ENCODE measurements at regions not wholly inside any gene's neighbourhood (a gene's known extent, or its start where the extent isn't known, plus 50 kb on each side); places are given as distances from the start of the nearest gene placed in this dataset.

- intact Hi-C loops (cut with micrococcal nuclease), result no loop called here
- Mint-ChIP-seq H3K9me3 (no peaks in the 10 kb centered on the region), H3K4me3 (no peak overlapping the region), H3K4me1 (no peaks in the 10 kb centered on the region), H3K27ac (no peak overlapping the region), H3K36me3 (no peaks in the 10 kb centered on the region), H3K27me3 (ENCODE audit: low read depth in 2 of 2) (peaks cover 0 to 14% of the 10 kb centered on the region in 2 donors)
- Histone ChIP-seq H3K4me3 (ENCODE audit: low read length) (no peak overlapping the region), H3K36me3 (ENCODE audit: control insufficient read depth, insufficient read depth, low read length) (no peaks in the 10 kb centered on the region), H3K27me3 (ENCODE audit: control insufficient read depth, insufficient read depth, low read length) (no peaks in the 10 kb centered on the region), H3K9me3 (ENCODE audit: control insufficient read depth, insufficient read depth, low read length) (no peaks in the 10 kb centered on the region), H3K27ac (ENCODE audit: low read length) (no peak overlapping the region), H3K4me1 (ENCODE audit: control insufficient read depth, insufficient read depth, low read length) (no peaks in the 10 kb centered on the region)
- ATAC-seq (no peak), DNase-seq (no peak)
- TF ChIP-seq, protein P1, sequence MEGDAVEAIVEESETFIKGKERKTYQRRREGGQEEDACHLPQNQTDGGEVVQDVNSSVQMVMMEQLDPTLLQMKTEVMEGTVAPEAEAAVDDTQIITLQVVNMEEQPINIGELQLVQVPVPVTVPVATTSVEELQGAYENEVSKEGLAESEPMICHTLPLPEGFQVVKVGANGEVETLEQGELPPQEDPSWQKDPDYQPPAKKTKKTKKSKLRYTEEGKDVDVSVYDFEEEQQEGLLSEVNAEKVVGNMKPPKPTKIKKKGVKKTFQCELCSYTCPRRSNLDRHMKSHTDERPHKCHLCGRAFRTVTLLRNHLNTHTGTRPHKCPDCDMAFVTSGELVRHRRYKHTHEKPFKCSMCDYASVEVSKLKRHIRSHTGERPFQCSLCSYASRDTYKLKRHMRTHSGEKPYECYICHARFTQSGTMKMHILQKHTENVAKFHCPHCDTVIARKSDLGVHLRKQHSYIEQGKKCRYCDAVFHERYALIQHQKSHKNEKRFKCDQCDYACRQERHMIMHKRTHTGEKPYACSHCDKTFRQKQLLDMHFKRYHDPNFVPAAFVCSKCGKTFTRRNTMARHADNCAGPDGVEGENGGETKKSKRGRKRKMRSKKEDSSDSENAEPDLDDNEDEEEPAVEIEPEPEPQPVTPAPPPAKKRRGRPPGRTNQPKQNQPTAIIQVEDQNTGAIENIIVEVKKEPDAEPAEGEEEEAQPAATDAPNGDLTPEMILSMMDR (IDR thresholded peaks at IDR 0.05), result no peak
- WGBS (ENCODE audit: insufficient coverage), result 85% methylated on average over 7 of the region's 7 CpGs
Observed at GRCh38 chr20:24370911-24371695, 98.3 kb upstream of the SYNDIG1 start.

GRCh38 chr20:24370249-24370648, 99.2 kb upstream of the SYNDIG1 start:
- Mint-ChIP-seq H3K36me3 (no peaks in the 10 kb centered on the region), H3K27ac (no peak overlapping the region), H3K27me3 (ENCODE audit: low read depth in 2 of 2) (peaks cover 0 to 14% of the 10 kb centered on the region in 2 donors), H3K9me3 (no peaks in the 10 kb centered on the region), H3K4me1 (no peaks in the 10 kb centered on the region), H3K4me3 (no peak overlapping the region)
- Histone ChIP-seq H3K36me3 (ENCODE audit: control insufficient read depth, insufficient read depth, low read length) (no peaks in the 10 kb centered on the region), H3K4me3 (ENCODE audit: low read length) (no peak overlapping the region), H3K27me3 (ENCODE audit: control insufficient read depth, insufficient read depth, low read length) (no peaks in the 10 kb centered on the region), H3K4me1 (ENCODE audit: control insufficient read depth, insufficient read depth, low read length) (no peaks in the 10 kb centered on the region), H3K9me3 (ENCODE audit: control insufficient read depth, insufficient read depth, low read length) (no peaks in the 10 kb centered on the region), H3K27ac (ENCODE audit: low read length) (no peak overlapping the region)
- DNase-seq, result no peak
- TF ChIP-seq, protein P1 (IDR thresholded peaks at IDR 0.05), result no peak
- intact Hi-C loops (cut with micrococcal nuclease), result no loop called here
- no peak for ATAC-seq
- WGBS (ENCODE audit: insufficient coverage), result 84% methylated on average over 6 of the region's 6 CpGs

DNA sequence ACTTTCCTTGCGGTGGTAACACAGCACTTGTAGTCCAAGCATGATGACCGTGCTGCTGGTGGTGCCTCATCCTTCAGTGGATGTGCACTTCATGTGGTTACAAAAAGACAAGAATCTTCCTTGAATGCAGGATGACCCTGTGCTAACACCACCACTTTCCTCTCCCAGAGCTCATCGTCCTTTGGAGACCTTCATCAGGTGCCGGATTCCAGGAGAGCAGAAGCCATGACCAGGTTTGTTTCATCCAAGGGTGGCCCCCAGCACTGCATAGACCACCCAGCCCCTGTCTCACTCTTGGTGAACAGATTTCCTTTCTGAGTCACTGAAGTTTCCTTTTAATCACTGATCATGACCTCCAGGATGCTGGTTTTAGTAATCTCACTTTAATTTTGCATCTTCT, 101.2 kb upstream of the SYNDIG1 start:
- 92% methylated on average over 4 of the region's 4 CpGs for WGBS (ENCODE audit: insufficient coverage)
- TF ChIP-seq, protein P1 (IDR thresholded peaks at IDR 0.05), result no peak
- no peaks in the 10 kb centered on the region for H3K36me3 Mint-ChIP-seq
- DNase-seq (no peak), ATAC-seq (no peak)
- no peak overlapping the region for H3K27ac ChIP-seq (ENCODE audit: low read length)
- intact Hi-C loops (cut with micrococcal nuclease), result no loop called here
- H3K27ac Mint-ChIP-seq, result no peak overlapping the region
- H3K9me3 ChIP-seq (ENCODE audit: control insufficient read depth, insufficient read depth, low read length), result no peaks in the 10 kb centered on the region
- peaks cover 0 to 14% of the 10 kb centered on the region in 2 donors for H3K27me3 Mint-ChIP-seq (ENCODE audit: low read depth in 2 of 2)
- no peaks in the 10 kb centered on the region for H3K4me1 ChIP-seq (ENCODE audit: control insufficient read depth, insufficient read depth, low read length)
- no peaks in the 10 kb centered on the region for H3K4me1 Mint-ChIP-seq
- no peak overlapping the region for H3K4me3 ChIP-seq (ENCODE audit: low read length)
- H3K36me3 ChIP-seq (ENCODE audit: control insufficient read depth, insufficient read depth, low read length), result no peaks in the 10 kb centered on the region
- no peaks in the 10 kb centered on the region for H3K27me3 ChIP-seq (ENCODE audit: control insufficient read depth, insufficient read depth, low read length)
- H3K4me3 Mint-ChIP-seq, result no peak overlapping the region
- no peaks in the 10 kb centered on the region for H3K9me3 Mint-ChIP-seq
